GM19351 (cell line): ENCODE measurements at regions not wholly inside any gene's neighbourhood (a gene's known extent, or its start where the extent isn't known, plus 50 kb on each side); places are given as distances from the start of the nearest gene placed in this dataset.
"Not testable (repeated sequence)": the region's sequence is repeated elsewhere in the genome, so short reads cannot be mapped to it uniquely, and the experiment has no call there.

Source experiments
- ATAC-seq: cut with Tn5 transposase; IDR thresholded peaks from one replicate; pipeline ENCODE4 v1.9.1; 2021; ENCODE audit warnings: mild to moderate bottlenecking, moderate library complexity; ENCODE audit not compliant: unreplicated experiment

DNA sequence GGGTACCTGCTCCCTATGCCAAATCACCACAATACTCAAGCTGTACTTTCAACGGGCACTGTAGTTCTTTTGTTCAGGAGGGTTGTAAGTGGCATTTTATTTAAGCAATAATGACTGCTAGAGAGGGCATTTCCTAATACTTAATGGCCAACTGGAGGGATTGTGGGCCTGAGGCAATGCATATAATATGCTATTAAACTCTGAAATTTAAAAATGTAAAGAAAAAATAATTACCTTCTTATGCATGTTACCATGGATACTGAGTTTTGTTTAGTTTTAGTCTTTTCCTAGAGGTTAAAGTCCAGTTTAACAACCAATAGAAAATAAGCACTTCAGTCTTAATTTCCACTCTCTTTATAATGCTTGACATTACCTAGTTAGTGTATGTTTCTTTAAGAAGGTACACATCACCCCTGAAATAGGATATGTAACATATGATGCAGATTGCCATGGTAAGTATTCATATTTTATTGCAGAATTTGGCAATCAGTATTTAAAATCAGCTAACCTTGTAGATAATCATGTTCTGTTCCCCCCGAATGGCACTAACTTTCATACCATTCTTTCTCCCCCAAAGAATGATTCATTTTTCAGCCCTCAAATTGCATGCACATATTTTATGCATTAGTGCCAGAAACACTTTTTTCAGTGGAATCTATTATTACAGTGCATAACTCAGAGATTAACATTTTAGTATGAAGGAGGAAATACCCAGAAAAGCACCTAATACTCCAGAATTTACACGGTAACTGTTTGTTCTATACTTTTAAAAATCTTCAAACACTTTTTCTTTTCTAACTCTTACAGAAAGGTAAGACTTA, 90.3 kb upstream of the ZNF438 start:
- no peak for ATAC-seq

DNA sequence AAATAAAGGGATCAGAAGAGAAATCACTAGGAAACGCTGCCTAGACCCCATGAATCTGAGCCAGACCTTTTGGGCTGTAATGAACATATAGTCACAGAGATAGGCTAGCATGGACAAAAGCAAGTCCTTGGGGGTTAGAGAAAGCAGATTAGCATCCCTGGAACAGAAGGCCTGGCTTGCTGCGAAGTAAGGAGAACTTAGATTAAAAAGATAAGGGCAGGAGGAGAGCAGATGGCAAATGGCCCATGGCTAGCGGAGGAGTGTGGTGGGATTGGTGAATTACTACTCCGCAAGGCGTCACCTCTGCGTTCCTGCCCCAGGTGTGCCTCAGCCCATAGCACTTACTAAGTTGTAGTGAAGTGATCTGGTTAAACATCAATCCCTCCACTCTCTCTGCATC, 92.3 kb upstream of the ZNF438 start:
- no peak for ATAC-seq

DNA sequence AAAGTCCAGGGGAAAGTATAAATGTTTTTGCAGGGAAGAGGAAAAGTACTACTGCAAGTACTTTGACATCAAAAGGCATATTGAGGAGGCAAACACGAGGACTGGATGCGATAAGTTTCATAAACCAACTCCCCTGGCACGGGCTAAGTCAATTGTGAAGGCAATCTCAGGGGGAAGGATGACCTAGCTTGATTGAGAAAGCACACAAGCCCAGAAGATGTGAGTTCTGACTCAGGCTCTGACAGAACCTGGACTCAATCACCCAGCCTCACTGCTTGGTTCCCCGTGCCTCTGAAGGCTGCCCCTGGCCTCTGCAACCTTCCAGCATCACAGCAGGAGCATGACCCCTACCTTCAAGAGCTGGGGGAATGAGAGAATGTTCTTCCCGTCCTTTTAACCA, 93.2 kb upstream of the ZNF438 start:
- no peak for ATAC-seq

DNA sequence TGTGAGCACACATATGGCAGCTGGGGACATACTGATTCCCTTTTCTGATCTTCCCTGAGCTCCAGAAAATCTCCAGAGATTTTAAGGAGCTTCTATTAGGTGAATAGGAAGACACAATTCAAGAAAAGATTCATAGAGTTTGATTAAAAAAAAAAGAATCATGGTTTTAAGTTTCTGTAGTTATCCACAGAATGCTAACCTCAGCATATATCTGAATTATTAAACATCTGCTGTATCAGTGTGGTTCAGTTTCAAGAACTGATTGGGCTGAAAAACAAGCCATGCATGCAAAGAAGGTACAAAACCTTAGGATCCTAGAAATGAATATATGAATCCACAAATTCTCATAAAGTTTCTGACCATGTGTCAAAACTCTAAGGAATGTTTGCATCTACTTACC, 94.1 kb upstream of the ZNF438 start:
- ATAC-seq: no peak

DNA sequence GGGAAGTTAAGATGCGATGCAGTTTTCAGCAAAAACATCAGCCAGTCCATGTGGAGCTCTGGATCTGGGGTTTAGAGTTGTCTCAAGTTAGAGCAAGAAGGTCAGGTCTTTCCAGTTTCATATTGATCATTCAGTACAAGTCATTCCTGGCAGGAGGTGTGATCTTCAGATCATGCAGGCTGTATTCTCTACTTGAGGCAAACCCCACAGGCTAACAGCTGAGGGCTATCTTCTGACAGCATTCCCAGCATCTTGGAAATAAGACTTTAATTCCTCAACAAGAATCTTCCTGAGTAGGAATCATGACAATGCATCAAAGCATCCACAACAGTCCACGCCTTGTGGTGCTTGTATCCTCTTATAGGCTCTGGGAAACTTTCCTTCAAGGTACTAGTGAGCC, 94.9 kb upstream of the ZNF438 start:
- ATAC-seq: no peak

GRCh38 chr10:31128536-31128935, 96.9 kb upstream of the ZNF438 start:
- no peak for ATAC-seq

DNA sequence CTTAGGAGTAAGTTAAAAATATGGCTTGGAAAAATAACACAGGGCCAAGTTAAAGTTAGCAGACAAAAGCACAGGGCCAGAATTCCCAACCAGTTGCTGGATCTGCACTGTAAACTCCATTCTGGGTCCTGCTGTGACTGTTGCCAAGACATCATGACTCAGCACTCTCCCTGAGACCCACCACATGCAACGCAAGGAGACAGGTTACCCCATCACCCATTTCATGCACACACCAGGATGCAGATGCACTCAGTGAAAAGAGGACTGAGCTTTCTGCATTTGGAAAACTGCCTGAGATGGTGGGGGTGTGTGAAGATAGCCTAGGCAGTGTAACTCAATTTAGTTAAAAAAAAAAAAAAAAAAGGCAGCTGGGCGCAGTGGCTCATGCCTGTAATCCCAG, 97.6 kb upstream of the ZNF438 start:
- ATAC-seq: no peak

GRCh38 chr10:31129880-31130405, 98.3 kb upstream of the ZNF438 start:
- ATAC-seq: no peak

DNA sequence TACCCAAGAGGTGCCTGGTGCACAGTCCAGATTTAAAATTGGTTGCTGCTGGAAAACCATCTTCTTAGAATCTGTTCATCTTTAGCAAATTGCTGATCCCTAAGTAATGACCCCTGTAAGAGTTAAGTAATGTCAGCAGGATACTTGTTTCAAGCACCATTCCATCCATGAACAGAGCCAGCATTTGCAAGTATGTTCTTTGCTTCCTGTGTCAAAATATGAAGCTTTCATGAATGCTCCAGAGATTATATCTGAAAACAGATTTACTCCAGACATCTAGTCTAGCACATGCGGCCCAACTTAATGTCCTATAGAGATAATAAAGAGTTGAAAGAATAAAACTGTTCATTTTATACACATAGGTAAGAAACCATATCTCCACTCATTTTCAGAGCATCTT, 98.7 kb upstream of the ZNF438 start:
- ATAC-seq: no peak

- ATAC-seq: no peak
These were observed 99.6 kb upstream of the ZNF438 start for GRCh38 chr10:31131251-31131650.

GRCh38 chr10:31132681-31133244, 101.1 kb upstream of the ZNF438 start:
- ATAC-seq: no peak

- ATAC-seq: no peak
These were observed 101.7 kb upstream of the ZNF438 start for GRCh38 chr10:31133251-31133791.

DNA sequence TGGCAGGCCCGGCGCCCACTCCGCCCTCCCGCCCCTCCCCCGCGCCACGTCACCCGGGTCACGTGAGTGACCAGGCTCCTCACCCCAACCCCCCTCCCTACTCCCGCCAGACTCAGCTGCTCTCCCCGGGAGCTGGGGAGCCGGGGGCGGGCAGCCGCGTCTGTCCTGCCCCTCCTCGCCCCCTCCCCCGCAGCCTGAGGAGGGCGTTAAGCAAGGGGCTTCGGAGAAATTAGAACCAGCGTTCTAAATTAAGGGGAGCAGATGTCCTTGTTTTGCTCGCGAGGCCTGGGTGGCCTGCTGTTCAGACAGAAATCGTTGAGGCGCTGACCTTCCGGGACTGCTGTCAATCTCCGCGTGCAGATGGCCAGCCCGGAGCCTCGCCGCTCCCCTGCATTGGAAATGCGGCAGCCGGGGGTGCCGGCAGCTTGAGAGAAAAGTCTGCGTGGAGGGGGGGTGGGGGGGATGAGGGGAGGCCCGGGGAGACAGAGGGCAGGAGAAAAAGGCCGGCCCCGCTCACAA, 102.2 kb upstream of the ZNF438 start:
- peak; percentile 55 for ATAC-seq

- peak; percentile 45 for ATAC-seq
These were observed 102.8 kb upstream of the ZNF438 start for GRCh38 chr10:31134311-31134952.

DNA sequence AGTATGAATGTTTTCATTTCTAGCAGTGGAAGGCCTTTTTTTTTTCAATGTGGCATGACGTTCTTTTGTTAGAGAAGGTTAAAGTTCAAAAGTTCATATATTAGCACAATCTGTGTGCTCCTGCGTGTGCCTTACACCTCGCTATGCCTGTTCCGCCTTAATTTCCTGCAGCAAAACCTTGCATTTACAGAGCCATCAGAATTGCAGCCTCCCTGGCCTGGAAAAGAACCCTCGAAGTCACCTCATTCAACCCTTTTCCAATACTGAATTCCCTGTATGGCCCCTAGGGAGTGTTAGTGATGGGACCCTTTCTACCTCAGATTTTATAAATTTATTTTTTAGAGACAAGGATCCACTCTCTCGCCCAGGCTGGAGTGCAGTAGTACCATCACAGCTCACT, 103.5 kb upstream of the ZNF438 start:
- ATAC-seq: no peak

DNA sequence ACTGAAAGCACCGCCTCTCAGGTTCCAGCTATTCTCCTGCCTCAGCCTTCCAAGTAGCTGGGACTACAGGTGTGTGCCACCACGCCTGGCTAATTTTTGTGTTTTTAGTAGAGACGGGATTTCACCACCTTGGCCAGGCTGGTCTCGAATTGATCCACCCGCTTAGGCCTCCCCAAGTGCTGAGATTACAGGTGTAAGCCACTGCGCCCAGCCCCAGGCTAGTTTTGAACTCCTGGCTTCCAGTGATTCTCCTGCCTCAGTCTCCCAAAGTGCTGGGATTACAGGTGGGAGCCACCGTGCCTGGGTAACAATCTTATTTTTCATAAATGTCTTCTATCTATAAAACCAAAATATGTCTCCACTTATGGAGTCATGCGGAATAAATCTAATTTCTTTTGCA, 104.1 kb upstream of the ZNF438 start:
- not testable (repeated sequence) for ATAC-seq

GRCh38 chr10:31136386-31136785, 104.7 kb upstream of the ZNF438 start:
- no peak for ATAC-seq

DNA sequence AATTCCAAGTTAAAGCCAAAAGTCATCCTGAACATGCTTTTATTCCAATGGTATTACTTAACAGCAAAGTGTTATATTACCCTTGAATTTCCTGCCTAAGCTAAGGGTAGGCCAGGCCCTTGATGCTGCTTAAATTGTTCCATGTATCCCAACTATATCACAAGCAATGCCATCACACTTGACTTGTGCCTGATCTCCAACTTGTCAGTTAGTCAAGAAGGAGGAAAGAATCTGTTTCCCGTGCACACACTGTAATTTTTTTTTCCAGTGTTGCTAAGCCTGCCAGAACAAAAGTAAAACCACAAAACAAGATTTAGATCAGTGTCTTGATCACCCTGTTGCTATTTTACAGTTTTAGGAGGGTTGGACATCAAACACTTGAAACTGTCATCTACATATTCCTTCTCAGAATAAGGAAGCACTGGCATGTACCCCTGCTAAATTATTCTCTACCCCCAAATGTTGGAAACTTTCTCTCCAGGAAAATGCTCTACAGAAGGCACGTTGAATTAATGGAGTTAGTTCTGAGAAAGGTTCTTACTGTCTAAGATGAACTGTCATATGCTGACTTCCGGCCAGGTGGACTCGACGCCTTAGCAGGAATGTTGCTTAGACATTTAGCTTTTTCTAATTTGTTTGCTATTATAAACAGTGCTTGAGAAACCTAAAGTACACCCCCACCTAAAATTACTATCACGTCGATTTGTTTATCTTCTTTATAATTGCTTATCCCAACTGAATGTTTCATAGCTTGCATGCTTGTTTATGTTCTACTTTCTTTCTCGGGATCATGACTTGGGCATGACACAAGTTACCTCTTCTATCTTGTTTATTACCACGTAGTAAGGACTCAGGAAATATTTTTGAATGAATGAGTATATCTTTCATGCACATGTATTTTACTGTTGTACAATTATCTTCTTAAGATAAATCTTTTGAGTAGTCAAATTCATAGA, 105.5 kb upstream of the ZNF438 start:
- no peak for ATAC-seq

- ATAC-seq: no peak
These were observed 106.4 kb upstream of the ZNF438 start for GRCh38 chr10:31138026-31138553.

- ATAC-seq: no peak
These were observed 107.8 kb upstream of the ZNF438 start for GRCh38 chr10:31139497-31139896.
